NB4 (cell line): ENCODE measurements at regions not wholly inside any gene's neighbourhood (a gene's known extent, or its start where the extent isn't known, plus 50 kb on each side); places are given as distances from the start of the nearest gene placed in this dataset.

Experiments
- POLR2A ChIP-seq: IDR thresholded peaks from 2 replicates; pipeline ENCODE4 v1.6.1; 2011; ENCODE audit warnings: mild to moderate bottlenecking; ENCODE audit not compliant: insufficient read length; ENCODE audit errors: extremely low read depth
- TF ChIP-seq, protein P1 (sequence below): IDR thresholded peaks from one replicate; pipeline ENCODE4 v1.5.1; 2012; ENCODE audit warnings: low read depth, low read length
- TF ChIP-seq, protein P2 (sequence below): IDR thresholded peaks from 2 replicates; pipeline ENCODE4 v1.6.1; 2011; ENCODE audit warnings: low read depth, low read length

DNA sequence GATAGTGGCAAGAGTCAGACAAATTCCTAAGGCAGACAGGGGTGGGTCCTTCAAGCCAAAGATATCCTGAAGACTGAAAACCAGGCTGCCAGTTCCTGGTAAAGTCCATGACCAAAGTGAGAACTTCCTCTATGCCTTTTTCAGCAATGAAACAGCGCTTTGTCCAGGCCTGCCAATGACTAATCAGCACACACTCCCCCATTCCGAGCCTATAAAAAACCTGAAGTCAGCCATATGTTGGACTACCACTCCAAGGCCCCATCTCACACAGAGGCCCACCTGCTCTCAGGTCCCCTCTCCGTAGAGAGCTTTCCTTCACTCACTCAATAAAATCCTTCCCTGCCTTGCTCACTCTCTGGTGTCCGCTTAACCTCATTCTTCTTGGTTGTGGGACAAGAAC lies 402.2 kb downstream of the ANKRD7 start:
- no peak for TF ChIP-seq POLR2A
- TF ChIP-seq, protein P1, sequence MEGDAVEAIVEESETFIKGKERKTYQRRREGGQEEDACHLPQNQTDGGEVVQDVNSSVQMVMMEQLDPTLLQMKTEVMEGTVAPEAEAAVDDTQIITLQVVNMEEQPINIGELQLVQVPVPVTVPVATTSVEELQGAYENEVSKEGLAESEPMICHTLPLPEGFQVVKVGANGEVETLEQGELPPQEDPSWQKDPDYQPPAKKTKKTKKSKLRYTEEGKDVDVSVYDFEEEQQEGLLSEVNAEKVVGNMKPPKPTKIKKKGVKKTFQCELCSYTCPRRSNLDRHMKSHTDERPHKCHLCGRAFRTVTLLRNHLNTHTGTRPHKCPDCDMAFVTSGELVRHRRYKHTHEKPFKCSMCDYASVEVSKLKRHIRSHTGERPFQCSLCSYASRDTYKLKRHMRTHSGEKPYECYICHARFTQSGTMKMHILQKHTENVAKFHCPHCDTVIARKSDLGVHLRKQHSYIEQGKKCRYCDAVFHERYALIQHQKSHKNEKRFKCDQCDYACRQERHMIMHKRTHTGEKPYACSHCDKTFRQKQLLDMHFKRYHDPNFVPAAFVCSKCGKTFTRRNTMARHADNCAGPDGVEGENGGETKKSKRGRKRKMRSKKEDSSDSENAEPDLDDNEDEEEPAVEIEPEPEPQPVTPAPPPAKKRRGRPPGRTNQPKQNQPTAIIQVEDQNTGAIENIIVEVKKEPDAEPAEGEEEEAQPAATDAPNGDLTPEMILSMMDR, result no peak
- TF ChIP-seq, protein P2, sequence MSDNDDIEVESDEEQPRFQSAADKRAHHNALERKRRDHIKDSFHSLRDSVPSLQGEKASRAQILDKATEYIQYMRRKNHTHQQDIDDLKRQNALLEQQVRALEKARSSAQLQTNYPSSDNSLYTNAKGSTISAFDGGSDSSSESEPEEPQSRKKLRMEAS, result no peak
